ENCODE measurements at regions not wholly inside any gene's neighbourhood (a gene's known extent, or its start where the extent isn't known, plus 50 kb on each side); places are given as distances from the start of the nearest gene placed in this dataset.

DNA sequence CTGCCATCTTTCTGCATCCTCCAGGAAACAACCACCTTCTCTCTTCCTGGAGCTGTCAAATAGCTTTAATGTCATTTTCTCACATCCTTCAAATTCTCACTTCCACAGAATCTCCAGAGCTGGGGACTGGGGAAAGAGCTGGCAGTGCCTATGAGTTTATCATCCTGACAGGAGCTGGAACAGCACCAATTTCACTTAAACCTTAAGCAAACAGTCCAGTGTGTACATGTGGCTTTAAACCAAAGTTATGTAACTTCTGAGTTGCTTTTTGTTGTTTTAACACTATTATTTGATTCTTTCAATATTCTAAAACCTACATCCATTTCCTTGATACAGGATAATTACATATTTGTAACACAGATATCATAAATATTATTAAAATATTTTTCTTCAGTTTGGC lies 331.5 kb upstream of the ARGLU1 start:
- in situ Hi-C loops (cut with MboI) (no loop called here), intact Hi-C loops (cut with micrococcal nuclease) (no loop called here)
- ATAC-seq (no peak), FAIRE-seq (no peak), DNase-seq (ENCODE audit: extremely low read depth in 1 of 4, low spot score in 3 of 4) (no peak)
- H3K36me3 ChIP-seq (ENCODE audit: control insufficient read depth, insufficient read depth, low read length): no peaks in the 10 kb centered on the region
- H3K27ac ChIP-seq (ENCODE audit: extremely low read depth, low read depth, low read length): no peak overlapping the region
- H3K9me3 ChIP-seq (replicated peaks; ENCODE audit: control insufficient read depth, insufficient read depth, low read depth, low read length): no peaks in the 10 kb centered on the region
- H3K4me2 ChIP-seq (ENCODE audit: insufficient read depth, low read length): no peak overlapping the region
- no peak overlapping the region for H2AFZ ChIP-seq (ENCODE audit: low read depth, low read length)
- no peaks in the 10 kb centered on the region for H3K27me3 ChIP-seq (ENCODE audit: control insufficient read depth in 2 of 2, insufficient read depth in 2 of 2, low read length in 2 of 2)
- H4K20me1 ChIP-seq (replicated peaks; ENCODE audit: control insufficient read depth, insufficient read depth, low read length): no peaks in the 10 kb centered on the region
- no peak overlapping the region for H3K4me3 ChIP-seq
- no peaks in the 10 kb centered on the region for H3K4me1 ChIP-seq (replicated peaks in 1 of 2; ENCODE audit: control insufficient read depth in 2 of 2, insufficient read depth in 2 of 2, low read length in 2 of 2)
- no peaks in the 10 kb centered on the region for H3K79me2 ChIP-seq (ENCODE audit: control insufficient read depth, insufficient read depth, low read length)
- no peak overlapping the region for H3K9ac ChIP-seq (ENCODE audit: insufficient read depth in 1 of 2, low read depth in 2 of 2, low read length in 2 of 2)
- ChIA-PET CTCF (ENCODE audit: low intra/inter-chr PET ratio) (no interaction called here), POLR2A (no interaction called here)
- no TSS peak for BruUV-seq (replicated peaks)
- H3K9me1 ChIP-seq (ENCODE audit: control insufficient read depth, insufficient read depth, low read length): no peaks in the 10 kb centered on the region
- TF ChIP-seq RBFOX2 (IDR thresholded peaks at IDR 0.05; ENCODE audit: low read depth, low read length) (no peak), STAG1 (CRISPR knock-in tag; IDR thresholded peaks at IDR 0.05; ENCODE audit: borderline replicate concordance) (no peak), SAFB (IDR thresholded peaks at IDR 0.05; ENCODE audit: borderline replicate concordance, low read depth, low read length) (no peak), ESRRA (IDR thresholded peaks at IDR 0.05; ENCODE audit: borderline replicate concordance, low read depth) (no peak), ZNF445 (CRISPR knock-in tag; IDR thresholded peaks at IDR 0.05; ENCODE audit: low read depth) (no peak), MAFK (IDR thresholded peaks at IDR 0.05; ENCODE audit: low read length) (no peak), RBM39 (optimal IDR thresholded peaks at IDR 0.05; ENCODE audit: low read depth, low read length) (no peak), ZNF124 (CRISPR knock-in tag; IDR thresholded peaks at IDR 0.05) (no peak), ZZZ3 (IDR thresholded peaks at IDR 0.05) (no peak), PHB2 (IDR thresholded peaks at IDR 0.05; ENCODE audit: low read depth) (no peak), KLF13 (tag; IDR thresholded peaks at IDR 0.05; ENCODE audit: borderline replicate concordance, low read depth) (no peak), ELF1 (tag; IDR thresholded peaks at IDR 0.05) (no peak)
- TF ChIP-seq, protein P1, sequence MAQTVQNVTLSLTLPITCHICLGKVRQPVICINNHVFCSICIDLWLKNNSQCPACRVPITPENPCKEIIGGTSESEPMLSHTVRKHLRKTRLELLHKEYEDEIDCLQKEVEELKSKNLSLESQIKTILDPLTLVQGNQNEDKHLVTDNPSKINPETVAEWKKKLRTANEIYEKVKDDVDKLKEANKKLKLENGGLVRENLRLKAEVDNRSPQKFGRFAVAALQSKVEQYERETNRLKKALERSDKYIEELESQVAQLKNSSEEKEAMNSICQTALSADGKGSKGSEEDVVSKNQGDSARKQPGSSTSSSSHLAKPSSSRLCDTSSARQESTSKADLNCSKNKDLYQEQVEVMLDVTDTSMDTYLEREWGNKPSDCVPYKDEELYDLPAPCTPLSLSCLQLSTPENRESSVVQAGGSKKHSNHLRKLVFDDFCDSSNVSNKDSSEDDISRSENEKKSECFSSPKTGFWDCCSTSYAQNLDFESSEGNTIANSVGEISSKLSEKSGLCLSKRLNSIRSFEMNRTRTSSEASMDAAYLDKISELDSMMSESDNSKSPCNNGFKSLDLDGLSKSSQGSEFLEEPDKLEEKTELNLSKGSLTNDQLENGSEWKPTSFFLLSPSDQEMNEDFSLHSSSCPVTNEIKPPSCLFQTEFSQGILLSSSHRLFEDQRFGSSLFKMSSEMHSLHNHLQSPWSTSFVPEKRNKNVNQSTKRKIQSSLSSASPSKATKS (CRISPR knock-in tag; IDR thresholded peaks at IDR 0.05): no peak
- TF ChIP-seq, protein P2, sequence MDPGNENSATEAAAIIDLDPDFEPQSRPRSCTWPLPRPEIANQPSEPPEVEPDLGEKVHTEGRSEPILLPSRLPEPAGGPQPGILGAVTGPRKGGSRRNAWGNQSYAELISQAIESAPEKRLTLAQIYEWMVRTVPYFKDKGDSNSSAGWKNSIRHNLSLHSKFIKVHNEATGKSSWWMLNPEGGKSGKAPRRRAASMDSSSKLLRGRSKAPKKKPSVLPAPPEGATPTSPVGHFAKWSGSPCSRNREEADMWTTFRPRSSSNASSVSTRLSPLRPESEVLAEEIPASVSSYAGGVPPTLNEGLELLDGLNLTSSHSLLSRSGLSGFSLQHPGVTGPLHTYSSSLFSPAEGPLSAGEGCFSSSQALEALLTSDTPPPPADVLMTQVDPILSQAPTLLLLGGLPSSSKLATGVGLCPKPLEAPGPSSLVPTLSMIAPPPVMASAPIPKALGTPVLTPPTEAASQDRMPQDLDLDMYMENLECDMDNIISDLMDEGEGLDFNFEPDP (CRISPR knock-in tag; IDR thresholded peaks at IDR 0.05): no peak
- TF ChIP-seq, protein P3, sequence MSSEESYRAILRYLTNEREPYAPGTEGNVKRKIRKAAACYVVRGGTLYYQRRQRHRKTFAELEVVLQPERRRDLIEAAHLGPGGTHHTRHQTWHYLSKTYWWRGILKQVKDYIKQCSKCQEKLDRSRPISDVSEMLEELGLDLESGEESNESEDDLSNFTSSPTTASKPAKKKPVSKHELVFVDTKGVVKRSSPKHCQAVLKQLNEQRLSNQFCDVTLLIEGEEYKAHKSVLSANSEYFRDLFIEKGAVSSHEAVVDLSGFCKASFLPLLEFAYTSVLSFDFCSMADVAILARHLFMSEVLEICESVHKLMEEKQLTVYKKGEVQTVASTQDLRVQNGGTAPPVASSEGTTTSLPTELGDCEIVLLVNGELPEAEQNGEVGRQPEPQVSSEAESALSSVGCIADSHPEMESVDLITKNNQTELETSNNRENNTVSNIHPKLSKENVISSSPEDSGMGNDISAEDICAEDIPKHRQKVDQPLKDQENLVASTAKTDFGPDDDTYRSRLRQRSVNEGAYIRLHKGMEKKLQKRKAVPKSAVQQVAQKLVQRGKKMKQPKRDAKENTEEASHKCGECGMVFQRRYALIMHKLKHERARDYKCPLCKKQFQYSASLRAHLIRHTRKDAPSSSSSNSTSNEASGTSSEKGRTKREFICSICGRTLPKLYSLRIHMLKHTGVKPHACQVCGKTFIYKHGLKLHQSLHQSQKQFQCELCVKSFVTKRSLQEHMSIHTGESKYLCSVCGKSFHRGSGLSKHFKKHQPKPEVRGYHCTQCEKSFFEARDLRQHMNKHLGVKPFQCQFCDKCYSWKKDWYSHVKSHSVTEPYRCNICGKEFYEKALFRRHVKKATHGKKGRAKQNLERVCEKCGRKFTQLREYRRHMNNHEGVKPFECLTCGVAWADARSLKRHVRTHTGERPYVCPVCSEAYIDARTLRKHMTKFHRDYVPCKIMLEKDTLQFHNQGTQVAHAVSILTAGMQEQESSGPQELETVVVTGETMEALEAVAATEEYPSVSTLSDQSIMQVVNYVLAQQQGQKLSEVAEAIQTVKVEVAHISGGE (CRISPR knock-in tag; IDR thresholded peaks at IDR 0.05): no peak
- TF ChIP-seq, protein P4, sequence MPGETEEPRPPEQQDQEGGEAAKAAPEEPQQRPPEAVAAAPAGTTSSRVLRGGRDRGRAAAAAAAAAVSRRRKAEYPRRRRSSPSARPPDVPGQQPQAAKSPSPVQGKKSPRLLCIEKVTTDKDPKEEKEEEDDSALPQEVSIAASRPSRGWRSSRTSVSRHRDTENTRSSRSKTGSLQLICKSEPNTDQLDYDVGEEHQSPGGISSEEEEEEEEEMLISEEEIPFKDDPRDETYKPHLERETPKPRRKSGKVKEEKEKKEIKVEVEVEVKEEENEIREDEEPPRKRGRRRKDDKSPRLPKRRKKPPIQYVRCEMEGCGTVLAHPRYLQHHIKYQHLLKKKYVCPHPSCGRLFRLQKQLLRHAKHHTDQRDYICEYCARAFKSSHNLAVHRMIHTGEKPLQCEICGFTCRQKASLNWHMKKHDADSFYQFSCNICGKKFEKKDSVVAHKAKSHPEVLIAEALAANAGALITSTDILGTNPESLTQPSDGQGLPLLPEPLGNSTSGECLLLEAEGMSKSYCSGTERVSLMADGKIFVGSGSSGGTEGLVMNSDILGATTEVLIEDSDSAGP (CRISPR knock-in tag; IDR thresholded peaks at IDR 0.05): no peak

Measured in K562 (cell line).